SKM-1 treated with dmso at 0.1 percent for 144 hours (cell line): ENCODE measurements at regions not wholly inside any gene's neighbourhood (a gene's known extent, or its start where the extent isn't known, plus 50 kb on each side); places are given as distances from the start of the nearest gene placed in this dataset.

Experiments
- DNase-seq: peaks from one replicate; lab custom pipeline; 2025; ENCODE audit not compliant: unreplicated experiment; lab: John Stamatoyannopoulos, UW

DNA sequence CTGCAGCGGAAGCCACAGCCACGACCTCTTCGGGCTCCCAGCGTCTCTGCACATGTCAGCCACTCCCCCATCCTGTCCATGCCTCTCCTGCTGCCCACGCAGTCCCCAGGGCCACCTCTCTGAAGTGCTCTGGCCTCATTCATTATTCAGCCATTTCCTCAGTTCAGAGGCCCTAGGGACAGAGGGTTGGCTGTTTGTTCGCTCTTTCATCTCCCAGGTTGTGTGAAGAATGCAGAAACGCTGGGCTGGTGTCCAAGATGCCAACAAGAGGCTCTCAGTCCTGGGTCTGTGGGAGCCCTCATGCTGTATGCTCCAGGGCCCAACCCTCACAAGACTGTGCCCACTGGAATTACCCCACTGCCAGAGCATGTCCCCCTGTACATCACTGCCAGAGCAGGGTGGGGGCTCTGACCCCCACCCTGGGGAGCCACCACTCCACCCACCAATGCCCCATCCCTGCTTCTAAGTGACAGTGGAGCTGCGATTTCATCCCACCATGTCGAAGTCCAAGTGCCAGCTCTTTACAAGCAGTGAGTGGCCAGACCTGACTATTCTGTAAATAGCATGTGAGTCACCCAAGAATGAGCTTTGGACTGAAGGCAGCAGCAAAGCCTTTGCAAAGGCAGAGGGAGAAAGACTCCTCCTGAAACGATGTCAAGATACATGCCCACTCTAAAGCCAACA is 209.6 kb downstream of the BUD13 start:
- no peak for DNase-seq

GRCh38 chr11:116560589-116560988 is 212.2 kb downstream of the BUD13 start:
- no peak for DNase-seq

- no peak for DNase-seq
Observed at GRCh38 chr11:116558504-116559211, 214.1 kb downstream of the BUD13 start.

- no peak for DNase-seq
Observed at GRCh38 chr11:116557282-116557681, 215.5 kb downstream of the BUD13 start.

GRCh38 chr11:116556483-116556882 is 216.3 kb downstream of the BUD13 start:
- DNase-seq: no peak

DNA sequence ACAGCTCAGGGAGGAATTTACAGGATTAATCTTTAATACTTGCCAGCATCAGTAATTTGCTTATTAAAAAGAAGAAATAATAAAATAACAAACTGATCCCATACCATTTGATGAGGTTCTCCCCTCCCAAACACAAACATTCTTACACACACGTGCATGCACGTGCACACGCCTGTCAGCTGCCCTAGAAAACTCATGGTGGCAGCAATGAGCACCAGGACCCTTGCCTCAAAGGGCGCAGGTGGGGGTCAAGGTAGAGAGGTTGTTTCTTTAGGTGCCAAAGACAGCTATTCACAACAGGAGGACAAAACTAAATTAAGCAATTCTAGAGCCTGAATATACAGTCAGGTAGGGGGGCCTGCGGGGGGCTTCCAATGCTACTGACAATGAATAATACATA is 219.3 kb downstream of the BUD13 start:
- DNase-seq: no peak

DNA sequence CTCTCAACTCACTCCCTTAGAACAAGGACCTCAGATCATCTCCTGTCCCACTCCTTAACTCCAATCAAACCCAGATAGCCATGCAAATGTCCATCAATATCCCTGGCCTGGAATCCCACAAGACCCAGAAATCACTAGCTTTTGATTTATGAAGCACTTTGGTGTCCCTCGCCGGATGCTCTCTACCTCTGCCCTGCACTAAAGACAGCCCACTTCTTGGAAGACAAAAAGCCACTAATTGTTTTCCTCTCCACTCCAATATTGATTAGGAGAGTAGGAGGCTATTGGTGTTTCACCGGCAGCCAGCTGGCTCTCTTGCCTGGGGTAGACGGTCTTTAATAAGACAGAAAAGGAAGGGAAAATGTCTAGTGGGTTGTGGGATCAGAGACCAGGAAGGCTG is 221.2 kb downstream of the BUD13 start:
- no peak for DNase-seq

GRCh38 chr11:116548256-116548655 is 224.5 kb downstream of the BUD13 start:
- DNase-seq: no peak

GRCh38 chr11:116547571-116547970 is 225.2 kb downstream of the BUD13 start:
- DNase-seq: no peak

DNA sequence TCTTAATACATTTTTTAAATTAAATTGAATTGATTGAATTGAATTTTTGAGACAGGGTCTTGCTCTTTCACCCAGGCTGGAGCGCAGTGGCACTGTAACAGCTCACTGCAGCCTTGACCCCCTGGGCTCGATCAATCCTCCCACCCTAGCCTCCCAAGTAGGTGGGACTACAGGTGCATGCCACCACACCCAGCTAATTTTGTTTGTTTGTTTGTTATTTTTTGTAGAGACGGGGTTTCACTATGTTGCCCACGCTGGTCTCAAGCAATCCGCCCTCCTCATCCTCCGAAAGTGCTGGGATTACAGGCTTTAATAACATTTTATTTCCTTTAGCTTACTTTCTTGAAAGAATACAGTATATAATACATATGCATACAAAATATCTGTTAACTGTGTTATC is 226.9 kb downstream of the BUD13 start:
- DNase-seq: no peak

DNA sequence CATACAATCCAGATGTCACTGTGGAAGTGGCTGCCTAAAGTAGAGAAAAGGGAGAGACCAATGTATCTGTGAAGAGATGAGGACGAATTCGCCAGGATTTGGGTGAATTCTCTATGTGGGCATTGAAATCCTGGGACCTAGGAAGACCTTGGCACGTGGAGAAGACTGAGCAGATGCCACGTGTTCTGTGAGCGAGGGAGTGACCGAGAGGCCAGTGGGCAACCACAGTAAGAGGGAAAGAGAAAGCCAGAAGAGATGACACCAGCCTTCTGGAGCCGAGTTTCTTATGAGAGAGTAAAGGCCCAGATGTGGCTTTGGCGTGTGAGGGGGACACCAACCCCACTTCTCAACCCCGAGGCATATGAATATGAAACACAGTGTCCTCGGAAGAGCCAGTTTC is 228.1 kb downstream of the BUD13 start:
- DNase-seq: no peak

DNA sequence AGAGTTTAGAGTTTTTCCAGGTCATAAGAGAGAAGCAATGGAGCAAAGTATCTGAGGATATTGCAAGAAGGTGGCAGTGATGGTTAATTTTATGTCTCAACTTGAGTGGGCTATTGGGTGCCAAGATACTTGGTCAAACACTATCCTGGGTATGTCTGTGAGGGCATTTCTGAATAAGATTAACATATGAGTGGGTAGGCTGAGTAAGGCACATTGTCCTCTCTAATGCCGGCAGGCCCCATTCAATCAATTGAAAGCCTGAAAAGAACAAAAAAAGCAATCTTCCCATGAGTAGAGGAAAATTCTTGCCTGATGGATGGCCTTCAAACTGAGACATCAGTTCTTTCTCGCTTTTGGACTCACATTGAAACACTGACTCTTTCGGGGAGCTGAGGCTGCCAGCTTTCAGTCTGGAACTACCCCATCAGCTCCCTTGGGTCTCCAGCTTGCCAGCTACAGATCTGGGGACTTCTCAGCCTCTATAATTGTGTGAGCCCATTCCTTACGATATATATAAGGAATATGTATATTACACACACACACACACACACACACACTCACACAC is 228.8 kb downstream of the BUD13 start:
- no peak for DNase-seq

GRCh38 chr11:116543099-116543498 is 229.7 kb downstream of the BUD13 start:
- DNase-seq: no peak

GRCh38 chr11:116542406-116542805 is 230.4 kb downstream of the BUD13 start:
- DNase-seq: no peak

GRCh38 chr11:116541460-116541859 is 231.3 kb downstream of the BUD13 start:
- DNase-seq: no peak

DNA sequence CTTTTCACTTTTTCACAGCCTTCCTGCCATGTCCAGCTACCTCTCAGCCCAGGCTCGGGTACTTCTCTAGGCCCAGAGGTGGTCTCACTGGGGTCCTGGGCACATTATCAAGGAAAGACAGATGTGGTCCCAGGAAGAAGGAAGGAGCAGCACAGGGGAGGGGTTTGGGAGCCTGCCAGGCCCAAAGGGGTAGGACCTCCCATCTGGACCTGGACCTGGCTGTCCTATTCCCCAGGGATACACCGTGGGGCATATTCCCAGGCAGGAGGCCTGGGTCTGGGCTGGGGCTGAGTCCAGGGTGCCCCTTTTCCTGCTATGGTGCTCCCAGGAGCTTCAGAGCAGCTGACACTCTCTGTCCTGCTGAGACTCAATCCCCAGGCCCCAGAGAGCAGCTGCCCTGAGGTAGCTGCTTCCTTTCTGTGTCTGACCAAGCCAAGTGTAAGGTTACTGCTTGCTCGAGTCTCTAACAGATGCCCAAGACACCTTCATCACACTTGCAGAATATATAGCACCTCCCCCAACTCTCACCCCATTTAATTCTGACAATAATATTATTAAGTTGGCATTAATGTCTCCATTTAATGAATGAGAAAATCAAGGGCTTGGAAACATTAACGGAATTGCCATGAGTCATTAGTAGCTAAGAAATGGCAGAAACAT is 232.0 kb downstream of the BUD13 start:
- DNase-seq: no peak

- DNase-seq: no peak
Observed at GRCh38 chr11:116539836-116540418, 232.9 kb downstream of the BUD13 start.

DNA sequence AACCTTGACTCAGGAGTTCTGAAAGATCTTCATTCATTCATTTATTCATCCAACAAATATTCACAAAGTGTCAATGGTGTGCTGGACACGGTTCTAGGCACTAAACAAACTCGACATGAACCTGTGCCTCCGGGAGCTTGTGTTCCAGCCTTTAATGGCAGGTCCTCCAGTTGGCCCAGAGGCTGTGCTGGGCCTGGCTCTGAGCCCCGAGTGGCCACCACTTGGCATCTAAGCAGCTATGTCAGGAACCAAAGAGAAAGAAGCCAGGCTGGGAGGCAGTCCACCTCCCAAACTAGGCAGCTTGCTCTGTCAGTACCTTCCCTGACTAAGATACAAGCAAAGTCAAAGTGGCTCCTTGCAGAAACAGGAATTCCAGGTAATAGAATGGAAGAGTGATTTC is 233.6 kb downstream of the BUD13 start:
- DNase-seq: no peak

DNA sequence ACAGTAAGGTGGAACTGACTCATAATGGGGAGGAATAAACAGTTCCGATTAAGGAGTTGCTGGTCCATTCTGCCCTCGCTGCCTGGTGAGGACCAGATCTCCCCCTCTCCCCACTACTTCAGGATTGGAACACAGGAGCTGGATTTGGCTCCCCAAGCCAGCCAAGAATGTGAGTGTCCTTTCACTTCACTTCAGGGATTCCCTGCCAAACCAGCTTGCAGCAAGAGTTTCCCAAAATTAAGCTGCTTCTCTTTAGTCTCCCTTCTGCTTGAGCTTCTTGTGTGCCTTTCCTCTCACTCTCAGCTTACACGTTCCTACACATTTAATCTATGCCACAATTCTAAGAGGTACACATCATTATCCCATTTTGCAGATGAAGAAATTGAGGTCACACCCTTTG is 234.1 kb downstream of the BUD13 start:
- DNase-seq: no peak

DNA sequence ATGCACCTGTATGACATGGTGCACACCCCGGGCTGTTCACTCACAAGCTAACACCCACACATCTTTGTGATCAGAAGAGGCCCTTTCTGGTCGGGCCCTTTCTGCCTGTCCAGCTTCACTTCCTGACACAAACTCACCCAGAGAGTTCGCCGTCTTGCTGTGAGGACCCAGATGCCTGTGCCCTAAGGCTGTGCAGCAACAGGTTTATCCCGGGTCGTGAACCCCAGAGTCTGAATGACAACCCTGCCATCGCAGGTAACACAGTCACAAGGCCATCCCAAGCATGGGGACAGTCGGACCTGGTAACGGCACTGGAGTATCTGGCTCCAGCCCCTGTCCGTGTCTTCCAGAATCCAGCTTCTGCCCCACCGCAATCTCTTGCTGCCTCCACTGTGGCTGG is 235.1 kb downstream of the BUD13 start:
- no peak for DNase-seq

DNA sequence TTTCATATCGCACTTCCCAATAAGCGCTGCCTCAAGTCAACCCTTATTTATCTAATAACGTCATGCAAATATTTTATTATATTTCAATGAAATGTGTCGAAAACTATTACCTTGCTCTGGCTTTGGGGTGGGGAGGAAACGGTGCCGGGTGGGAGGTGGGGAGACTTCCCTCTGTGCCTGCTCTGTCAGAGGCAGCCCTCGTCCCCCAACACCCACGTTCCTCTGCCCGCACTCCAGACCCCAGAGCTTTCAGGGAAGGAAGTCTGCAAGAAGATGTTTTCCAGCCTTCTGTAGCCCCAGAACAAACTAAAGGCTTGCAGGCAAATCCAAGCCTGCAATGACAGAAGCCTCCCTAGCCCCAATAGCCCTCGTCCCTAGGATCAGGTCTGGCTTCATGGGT is 235.7 kb downstream of the BUD13 start:
- no peak for DNase-seq

DNA sequence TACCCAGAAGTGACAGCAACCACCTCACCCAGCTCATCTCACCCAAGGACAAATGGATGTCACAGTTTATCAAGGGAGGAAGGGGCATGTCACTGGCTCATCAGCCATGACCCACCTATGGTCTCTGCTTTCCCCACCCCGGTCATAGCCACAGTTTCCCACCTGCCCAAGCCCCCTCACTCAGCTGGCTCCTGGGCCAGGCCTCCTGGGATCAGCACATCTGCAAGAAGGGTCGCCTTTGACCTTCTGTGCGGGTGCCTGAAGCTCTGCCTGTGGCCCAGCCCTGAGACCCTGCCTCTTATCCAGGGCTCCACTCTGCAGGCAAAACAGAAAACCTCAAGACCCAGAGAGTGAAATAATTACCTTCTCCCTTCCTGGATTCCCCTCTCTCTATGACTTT is 236.4 kb downstream of the BUD13 start:
- DNase-seq: no peak
